ENCODE measurements at regions not wholly inside any gene's neighbourhood (a gene's known extent, or its start where the extent isn't known, plus 50 kb on each side); places are given as distances from the start of the nearest gene placed in this dataset.

- ATAC-seq (no peak), DNase-seq (ENCODE audit: low spot score) (no peak), FAIRE-seq (no peak)
- intact Hi-C loops (cut with micrococcal nuclease; ENCODE audit: unreplicated experiment) (no loop called here), in situ Hi-C loops (cut with HindIII; ENCODE audit: extremely low pct_ligation_motif_present, low pct_unique_long_range_greater_than_20kb) (no loop called here)
- H3K79me2 ChIP-seq (ENCODE audit: insufficient read depth, low read length) = no peaks in the 10 kb centered on the region
- no peak overlapping the region for H3K9ac ChIP-seq (ENCODE audit: insufficient read depth, low read depth, low read length)
- WGBS (ENCODE audit: low lambda C conversion rate) = 87% methylated on average over 1 of the region's 1 CpG
- H2AFZ ChIP-seq (ENCODE audit: low read length) = no peak overlapping the region
- BruUV-seq (replicated peaks) = no TSS peak
- no peak for TF ChIP-seq U2AF1 (optimal IDR thresholded peaks at IDR 0.05; ENCODE audit: low read depth, low read length)
- no peak for TF ChIP-seq ZNF580 (CRISPR knock-in tag; IDR thresholded peaks at IDR 0.05; ENCODE audit: borderline replicate concordance, low read depth)
- ChIA-PET POLR2A (no interaction called here), CTCF (ENCODE audit: low intra/inter-chr PET ratio, low total read pairs) (no interaction called here)
- peaks cover 3 to 9% of the 10 kb centered on the region in 2 experiments; a peak in 2 of 5 replicates for H3K27me3 ChIP-seq (ENCODE audit: control insufficient read depth in 1 of 2, insufficient read depth in 2 of 2, low read length in 2 of 2)
- H3K27ac ChIP-seq (ENCODE audit: extremely low read length, insufficient read depth, low read length) = no peak overlapping the region
- H3K4me3 ChIP-seq (replicated peaks in 1 of 3; ENCODE audit: insufficient read depth in 1 of 3, low read depth in 2 of 3, low read length in 3 of 3) = no peak overlapping the region
- H3K4me1 ChIP-seq (ENCODE audit: insufficient read depth, low read length) = no peaks in the 10 kb centered on the region
- no peaks in the 10 kb centered on the region for H4K20me1 ChIP-seq (ENCODE audit: insufficient read depth, low read length)
- no peak overlapping the region for H3K4me2 ChIP-seq (ENCODE audit: low read depth, low read length)
- no peaks in the 10 kb centered on the region for H3K36me3 ChIP-seq (replicated peaks in 1 of 2; ENCODE audit: control insufficient read depth in 1 of 2, insufficient read depth in 2 of 2, low read length in 2 of 2)
- H3K9me3 ChIP-seq (ENCODE audit: low read length) = no peaks in the 10 kb centered on the region
Observed at GRCh38 chr16:5455110-5455509, 357.5 kb upstream of the EEF2KMT start.

- Histone ChIP-seq H3K4me2 (ENCODE audit: low read depth, low read length) (no peak overlapping the region), H3K4me3 (replicated peaks in 1 of 3; ENCODE audit: insufficient read depth in 1 of 3, low read depth in 2 of 3, low read length in 3 of 3) (no peak overlapping the region), H3K36me3 (replicated peaks in 1 of 2; ENCODE audit: control insufficient read depth in 1 of 2, insufficient read depth in 2 of 2, low read length in 2 of 2) (no peaks in the 10 kb centered on the region), H3K9ac (ENCODE audit: insufficient read depth, low read depth, low read length) (no peak overlapping the region), H3K9me3 (ENCODE audit: low read length) (no peaks in the 10 kb centered on the region), H3K27ac (ENCODE audit: extremely low read length, insufficient read depth, low read length) (no peak overlapping the region), H4K20me1 (ENCODE audit: insufficient read depth, low read length) (no peaks in the 10 kb centered on the region), H3K27me3 (ENCODE audit: control insufficient read depth in 1 of 2, insufficient read depth in 2 of 2, low read length in 2 of 2) (peaks cover 2 to 4% of the 10 kb centered on the region in 2 experiments; a peak in 2 of 5 replicates), H3K79me2 (ENCODE audit: insufficient read depth, low read length) (no peaks in the 10 kb centered on the region), H3K4me1 (ENCODE audit: insufficient read depth, low read length) (no peaks in the 10 kb centered on the region), H2AFZ (ENCODE audit: low read length) (no peak overlapping the region)
- ChIA-PET POLR2A (no interaction called here), CTCF (ENCODE audit: low intra/inter-chr PET ratio, low total read pairs) (no interaction called here)
- ATAC-seq = no peak
- no TSS peak for BruUV-seq (replicated peaks)
- no peak for FAIRE-seq
- intact Hi-C loops (cut with micrococcal nuclease; ENCODE audit: unreplicated experiment) (no loop called here), in situ Hi-C loops (cut with HindIII; ENCODE audit: extremely low pct_ligation_motif_present, low pct_unique_long_range_greater_than_20kb) (no loop called here)
- no peak for DNase-seq (ENCODE audit: low spot score)
- TF ChIP-seq SRSF9 (IDR thresholded peaks at IDR 0.05; ENCODE audit: borderline replicate concordance, insufficient read depth, low read depth, low read length, poor library complexity, severe bottlenecking) (peak; percentile 83), U2AF2 (IDR thresholded peaks at IDR 0.05; ENCODE audit: low read depth, low read length) (0 out of 2 replicates have a peak, but pooled peaks have one; percentile 49), ZMAT3 (CRISPR knock-in tag; conservative IDR thresholded peaks at IDR 0.05) (no peak), ZNF432 (CRISPR knock-in tag; IDR thresholded peaks at IDR 0.05; ENCODE audit: borderline replicate concordance) (no peak), RERE (CRISPR knock-in tag; IDR thresholded peaks at IDR 0.05; ENCODE audit: low read depth) (no peak)
- TF ChIP-seq, protein P1, sequence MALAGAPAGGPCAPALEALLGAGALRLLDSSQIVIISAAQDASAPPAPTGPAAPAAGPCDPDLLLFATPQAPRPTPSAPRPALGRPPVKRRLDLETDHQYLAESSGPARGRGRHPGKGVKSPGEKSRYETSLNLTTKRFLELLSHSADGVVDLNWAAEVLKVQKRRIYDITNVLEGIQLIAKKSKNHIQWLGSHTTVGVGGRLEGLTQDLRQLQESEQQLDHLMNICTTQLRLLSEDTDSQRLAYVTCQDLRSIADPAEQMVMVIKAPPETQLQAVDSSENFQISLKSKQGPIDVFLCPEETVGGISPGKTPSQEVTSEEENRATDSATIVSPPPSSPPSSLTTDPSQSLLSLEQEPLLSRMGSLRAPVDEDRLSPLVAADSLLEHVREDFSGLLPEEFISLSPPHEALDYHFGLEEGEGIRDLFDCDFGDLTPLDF (CRISPR knock-in tag; IDR thresholded peaks at IDR 0.05) = no peak
Observed at GRCh38 chr16:5454349-5454748, 356.8 kb upstream of the EEF2KMT start.

All from HepG2 (cell line).